Osteoblast (primary cell): ENCODE measurements at regions not wholly inside any gene's neighbourhood (a gene's known extent, or its start where the extent isn't known, plus 50 kb on each side); places are given as distances from the start of the nearest gene placed in this dataset.
A peak's percentile ranks its signal among the peaks of the same experiment; 100 is the strongest.

ENCODE experiments used
- DNase-seq: peaks from one replicate; pipeline ENCODE4 v3.0.0; 2011; ENCODE audit warnings: low spot score, mixed read lengths; ENCODE audit not compliant: insufficient read length; ENCODE audit errors: missing footprints
- H2AFZ ChIP-seq: 2 replicates; pipeline ENCODE4 v1.6.0; 2011; ENCODE audit warnings: mild to moderate bottlenecking, low read length
- H3K27ac ChIP-seq: 2 replicates; pipeline ENCODE4 v1.5.1; 2011; ENCODE audit warnings: mild to moderate bottlenecking, low read depth, low read length, moderate library complexity
- H3K27me3 ChIP-seq: 2 replicates; pipeline ENCODE4 v1.6.0; 2012; ENCODE audit warnings: mild to moderate bottlenecking, control low read depth, inconsistent platforms, low read length, moderate library complexity; ENCODE audit not compliant: insufficient read depth
- H3K36me3 ChIP-seq: 2 replicates; pipeline ENCODE4 v1.5.1; 2011; ENCODE audit warnings: mild to moderate bottlenecking, low read length, control low read depth, moderate library complexity; ENCODE audit not compliant: insufficient read depth
- H3K4me1 ChIP-seq: 2 replicates; pipeline ENCODE4 v1.5.1; 2011; ENCODE audit warnings: mild to moderate bottlenecking, low read length, control low read depth, moderate library complexity; ENCODE audit not compliant: insufficient read depth
- H3K4me2 ChIP-seq: 2 replicates; pipeline ENCODE4 v1.6.0; 2011; ENCODE audit warnings: mild to moderate bottlenecking, low read length; ENCODE audit not compliant: insufficient read depth
- H3K4me3 ChIP-seq: fragments of 200-600 bp; sonication (generic); 3 replicates; pipeline ENCODE4 v1.5.1; 2012; ENCODE audit warnings: mild to moderate bottlenecking, low read length, inconsistent platforms; ENCODE audit not compliant: insufficient read depth
- H3K79me2 ChIP-seq: 2 replicates; pipeline ENCODE4 v1.6.0; 2012; ENCODE audit warnings: mild to moderate bottlenecking, low read length, control low read depth, inconsistent platforms; ENCODE audit not compliant: insufficient read depth
- H3K9me3 ChIP-seq: 2 replicates; pipeline ENCODE4 v1.5.1; 2011; ENCODE audit warnings: low read depth, low read length, control low read depth
- H4K20me1 ChIP-seq: 2 replicates; pipeline ENCODE4 v1.6.0; 2012; ENCODE audit warnings: mild to moderate bottlenecking, low read length, control low read depth; ENCODE audit not compliant: insufficient read depth
- CTCF ChIP-seq: IDR thresholded peaks from 2 replicates; pipeline ENCODE4 v1.5.1; 2011; ENCODE audit warnings: mild to moderate bottlenecking, low read depth, low read length, moderate library complexity; ENCODE audit errors: extremely low read depth

DNA sequence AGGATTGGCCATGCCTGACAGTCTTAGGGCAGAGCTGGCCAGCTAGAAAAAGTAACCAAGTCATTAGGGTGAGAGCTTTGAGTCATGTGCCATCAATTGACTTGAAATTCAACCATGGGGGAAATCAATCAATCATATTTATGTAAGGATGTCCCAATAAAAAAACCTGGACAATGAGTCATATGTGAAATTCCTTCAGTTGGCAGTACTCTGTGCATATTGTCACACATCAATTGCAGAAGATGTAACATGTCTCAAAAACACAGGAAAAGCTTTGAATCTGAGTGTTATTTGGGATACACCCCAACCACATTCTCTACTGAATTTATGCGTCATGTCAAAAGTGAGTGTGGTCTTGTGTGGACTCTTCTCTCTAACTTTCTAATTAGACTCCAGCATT lies 1004.1 kb upstream of the NRXN1 start:
- H3K36me3 ChIP-seq: no peaks in the 10 kb centered on the region
- no peaks in the 10 kb centered on the region for H3K4me1 ChIP-seq
- H3K4me2 ChIP-seq: no peak overlapping the region
- peak; percentile 49 for DNase-seq
- H2AFZ ChIP-seq: no peak overlapping the region
- no peak overlapping the region for H3K27ac ChIP-seq
- no peaks in the 10 kb centered on the region for H3K27me3 ChIP-seq
- TF ChIP-seq CTCF: no peak
- H3K79me2 ChIP-seq: no peaks in the 10 kb centered on the region
- H4K20me1 ChIP-seq: no peaks in the 10 kb centered on the region
- H3K9me3 ChIP-seq: no peaks in the 10 kb centered on the region
- no peak overlapping the region for H3K4me3 ChIP-seq

GRCh38 chr2:52035391-52035790 lies 1003.5 kb upstream of the NRXN1 start:
- Histone ChIP-seq H3K4me2 (no peak overlapping the region), H3K79me2 (no peaks in the 10 kb centered on the region), H2AFZ (no peak overlapping the region), H3K4me3 (no peak overlapping the region), H3K27ac (no peak overlapping the region), H3K27me3 (no peaks in the 10 kb centered on the region), H3K36me3 (no peaks in the 10 kb centered on the region), H3K9me3 (no peaks in the 10 kb centered on the region), H3K4me1 (no peaks in the 10 kb centered on the region), H4K20me1 (no peaks in the 10 kb centered on the region)
- TF ChIP-seq CTCF: no peak
- peak; percentile 5 for DNase-seq

DNA sequence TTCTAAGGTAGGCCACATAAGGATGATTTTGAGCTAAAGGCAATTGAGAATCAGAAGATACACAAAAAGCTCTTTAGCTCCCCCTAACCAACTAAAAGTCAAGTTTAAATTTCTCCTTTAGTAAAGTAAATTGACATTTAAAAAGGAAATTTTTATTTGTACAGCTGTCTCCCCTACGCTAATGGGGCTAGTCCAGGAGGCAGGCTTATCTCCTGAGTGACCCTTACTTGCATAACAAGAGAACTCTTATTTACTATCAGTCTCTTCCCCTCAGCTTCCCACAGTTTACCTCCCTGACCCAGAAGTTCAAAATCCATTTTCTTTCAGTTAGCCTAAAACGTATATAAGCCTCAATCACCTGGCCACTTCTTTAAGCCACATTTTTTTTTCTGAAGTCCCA lies 1002.8 kb upstream of the NRXN1 start:
- Histone ChIP-seq H3K4me3 (no peak overlapping the region), H4K20me1 (no peaks in the 10 kb centered on the region), H3K79me2 (no peaks in the 10 kb centered on the region), H3K4me2 (no peak overlapping the region), H3K36me3 (no peaks in the 10 kb centered on the region), H2AFZ (no peak overlapping the region), H3K27me3 (no peaks in the 10 kb centered on the region), H3K4me1 (no peaks in the 10 kb centered on the region), H3K9me3 (no peaks in the 10 kb centered on the region), H3K27ac (no peak overlapping the region)
- TF ChIP-seq CTCF: no peak
- no peak for DNase-seq

- Histone ChIP-seq H3K4me1 (no peaks in the 10 kb centered on the region), H3K4me3 (no peak overlapping the region), H3K79me2 (no peaks in the 10 kb centered on the region), H3K9me3 (no peaks in the 10 kb centered on the region), H3K27me3 (no peaks in the 10 kb centered on the region), H3K36me3 (no peaks in the 10 kb centered on the region), H3K4me2 (no peak overlapping the region), H2AFZ (no peak overlapping the region), H3K27ac (no peak overlapping the region), H4K20me1 (no peaks in the 10 kb centered on the region)
- no peak for TF ChIP-seq CTCF
- DNase-seq: no peak
Measured at GRCh38 chr2:52022006-52022405, 990.1 kb upstream of the NRXN1 start.
